CD4-positive, alpha-beta T cell treated with Interleukin-12 subunit alpha and Interleukin-12 subunit beta, for 1 hour (primary cell): ENCODE measurements at regions not wholly inside any gene's neighbourhood (a gene's known extent, or its start where the extent isn't known, plus 50 kb on each side); places are given as distances from the start of the nearest gene placed in this dataset.

ENCODE experiments used
- DNase-seq: peaks from one replicate; pipeline ENCODE4 v3.0.0-alpha.2; 2020

DNA sequence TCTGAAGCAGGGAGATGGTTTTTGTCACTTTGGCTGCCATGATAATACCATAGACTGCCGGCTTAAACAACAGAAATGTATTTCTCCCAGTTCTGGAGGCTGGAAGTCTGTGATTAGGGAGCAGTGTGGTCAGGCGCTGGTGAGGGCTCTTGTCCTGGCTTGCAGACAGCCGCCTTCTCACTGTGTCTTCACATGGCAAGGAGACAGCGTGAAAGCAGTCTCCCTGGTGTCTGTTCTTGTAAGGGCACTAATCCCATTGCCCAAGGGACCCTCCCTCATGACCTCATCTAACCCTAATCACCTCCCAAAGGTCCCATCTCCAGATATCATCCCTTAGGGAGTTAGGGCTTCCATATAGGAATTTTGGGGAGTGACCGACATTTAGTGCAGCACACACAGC, 167.0 kb downstream of the ENGASE start:
- DNase-seq = no peak

GRCh38 chr17:79239205-79239604, 164.6 kb downstream of the ENGASE start:
- no peak for DNase-seq

DNA sequence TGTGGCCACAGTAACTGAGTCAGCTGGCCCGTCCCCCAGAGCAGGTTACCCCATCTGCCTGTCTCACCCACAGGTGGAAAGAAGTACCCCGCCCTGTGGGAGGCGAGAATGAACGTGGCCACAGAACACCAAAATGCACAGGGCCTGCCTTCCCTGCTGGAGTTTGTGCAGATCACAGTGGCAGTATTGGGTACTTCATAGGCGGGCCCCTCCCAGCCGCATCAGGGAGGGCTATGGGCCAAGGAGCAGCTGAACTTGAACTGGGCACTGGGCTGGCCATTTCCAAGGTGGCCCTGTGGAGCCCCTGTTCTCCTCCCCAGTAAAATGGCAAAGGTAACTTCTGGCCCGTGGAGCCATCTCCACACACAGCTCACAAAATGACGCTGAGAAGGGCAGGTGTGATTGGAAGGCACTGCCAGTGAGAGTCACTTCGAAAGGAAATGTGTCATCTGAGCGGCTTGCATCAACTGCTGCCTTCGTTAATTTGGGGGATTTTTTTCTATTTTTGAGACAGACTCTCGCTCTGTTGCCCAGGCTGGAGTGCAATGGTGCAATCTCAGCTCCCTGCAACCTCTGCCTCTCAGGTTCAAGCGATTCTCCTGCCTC, 162.9 kb downstream of the ENGASE start:
- DNase-seq = no peak

GRCh38 chr17:79235808-79236207, 161.2 kb downstream of the ENGASE start:
- no peak for DNase-seq

DNA sequence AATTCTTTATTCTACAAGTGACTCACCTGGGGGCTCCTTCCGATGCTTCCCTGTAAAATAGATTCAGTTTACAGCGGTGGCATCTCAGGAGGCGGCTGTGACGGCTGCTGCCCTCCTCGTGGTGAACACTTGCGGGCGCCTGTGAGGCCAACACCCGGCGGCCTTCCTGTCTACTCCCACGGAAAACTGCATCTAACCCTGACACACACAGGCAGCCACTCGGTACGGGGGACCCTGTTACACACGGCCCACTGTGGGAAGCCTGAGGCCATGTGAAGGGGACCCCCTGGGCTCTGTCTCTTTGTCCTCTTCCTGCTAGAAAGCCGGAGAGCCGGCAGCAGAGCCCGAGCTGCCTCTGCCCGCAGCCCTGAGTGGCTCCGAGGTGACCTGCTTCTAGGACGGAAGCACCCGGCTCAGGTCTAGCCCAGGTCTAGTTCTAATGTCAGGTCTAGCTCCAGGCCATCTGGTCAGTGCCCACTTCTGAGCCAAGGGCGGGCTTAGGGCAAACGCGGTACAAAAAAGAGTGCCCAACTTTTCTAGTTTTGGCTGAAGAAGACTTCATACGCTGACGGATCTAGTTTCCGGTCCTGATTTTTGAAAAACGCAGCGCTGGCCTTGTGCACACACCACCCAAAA, 159.4 kb downstream of the ENGASE start:
- DNase-seq = no peak

DNA sequence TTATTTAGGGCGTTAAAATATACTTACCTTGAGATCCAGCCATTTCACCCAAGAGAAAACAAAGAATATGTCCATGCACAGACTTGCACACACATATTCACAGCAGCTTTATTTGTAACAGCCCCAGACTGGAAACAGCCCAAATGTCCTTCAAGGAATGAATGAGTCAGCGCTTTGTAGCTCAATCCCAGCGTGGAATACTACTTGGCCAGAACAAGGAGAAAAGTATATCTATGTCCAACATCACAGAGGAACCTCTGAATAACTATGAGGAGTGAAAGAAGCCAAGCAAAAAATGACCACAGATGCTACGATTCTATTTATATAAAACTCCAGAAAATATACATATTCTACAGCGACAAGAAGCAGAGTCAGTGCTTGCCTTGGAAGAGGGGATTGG, 158.3 kb downstream of the ENGASE start:
- DNase-seq = no peak

GRCh38 chr17:79231766-79232287, 157.2 kb downstream of the ENGASE start:
- no peak for DNase-seq

GRCh38 chr17:79230576-79230975, 156.0 kb downstream of the ENGASE start:
- DNase-seq = no peak

GRCh38 chr17:79226037-79226436, 151.4 kb downstream of the ENGASE start:
- DNase-seq = no peak

DNA sequence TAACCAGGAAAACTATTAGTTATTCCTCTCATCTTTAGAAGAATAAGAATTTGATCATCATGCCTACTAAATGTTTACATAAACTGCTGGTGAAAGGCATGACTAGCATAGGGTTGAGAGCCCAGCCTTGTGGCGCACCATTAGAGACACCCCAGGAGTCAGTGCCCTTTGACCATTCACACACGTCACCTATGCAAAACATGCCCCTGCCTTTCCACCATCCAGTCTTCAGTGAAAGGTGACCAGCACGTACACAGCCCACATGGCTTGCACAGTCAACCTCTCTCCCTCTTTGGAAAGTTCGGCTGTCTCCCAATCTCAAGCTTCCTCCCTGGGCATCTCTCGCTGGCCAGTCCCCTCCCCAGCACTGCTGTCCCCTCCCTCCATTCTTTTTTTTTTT, 150.3 kb downstream of the ENGASE start:
- DNase-seq = no peak

GRCh38 chr17:79224476-79224875, 149.9 kb downstream of the ENGASE start:
- no peak for DNase-seq

DNA sequence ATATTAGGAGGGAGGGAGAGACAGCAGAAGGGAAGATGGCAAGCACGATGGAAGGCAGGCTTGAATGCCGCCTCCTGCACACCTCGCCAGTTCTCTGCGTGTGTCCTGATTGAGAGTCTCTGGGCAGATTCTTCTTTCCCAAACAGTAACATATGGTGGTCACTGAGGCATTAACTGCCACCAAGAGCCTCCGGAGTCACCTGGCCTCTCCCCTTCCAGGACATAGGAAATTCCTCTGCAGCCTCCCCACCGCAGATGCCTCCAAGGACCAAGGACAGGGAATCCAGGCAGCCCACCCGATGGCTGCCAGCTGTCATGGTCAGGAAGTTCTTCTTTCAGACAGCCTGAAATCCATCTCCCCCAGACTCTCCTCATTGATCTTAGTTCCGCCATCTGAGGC, 149.3 kb downstream of the ENGASE start:
- no peak for DNase-seq

DNA sequence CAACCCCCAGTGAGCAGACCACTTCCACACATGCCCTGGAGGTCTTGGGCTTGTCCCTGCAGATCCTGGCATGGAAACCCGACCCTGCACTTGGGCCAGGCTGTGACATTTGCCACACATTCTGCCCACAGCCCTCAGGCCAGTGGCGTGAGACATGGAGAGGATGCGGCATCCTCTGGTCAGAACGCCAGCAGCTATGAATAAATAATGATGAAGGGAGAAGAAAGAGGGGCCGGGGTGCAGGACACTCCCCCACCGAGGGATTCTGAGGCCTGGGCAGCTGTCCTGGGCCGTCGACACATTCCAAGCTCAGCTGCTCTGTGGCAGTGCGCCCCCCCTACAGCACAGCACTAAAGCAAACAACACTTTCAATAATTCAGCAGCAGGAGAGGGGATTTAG, 148.8 kb downstream of the ENGASE start:
- DNase-seq = no peak

DNA sequence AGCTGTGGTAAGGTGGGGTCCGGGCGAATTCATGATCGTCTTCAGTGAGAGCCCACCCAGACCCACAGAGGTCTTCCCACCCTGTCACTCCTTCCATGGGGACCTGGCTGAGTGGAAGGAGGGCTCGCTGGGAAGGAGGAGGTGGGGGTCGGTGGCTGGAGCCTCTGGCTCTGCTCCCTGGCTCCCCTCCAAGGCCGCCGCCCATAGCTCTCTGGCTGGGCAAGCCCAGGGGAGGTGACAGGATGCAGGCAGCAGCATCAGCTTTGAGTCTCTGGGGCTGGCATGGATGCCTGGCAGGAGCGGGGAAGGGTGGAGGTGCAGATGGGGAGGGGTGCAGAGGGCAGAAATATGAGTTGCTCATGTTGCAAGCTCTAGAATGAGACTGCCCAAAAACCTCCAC, 147.0 kb downstream of the ENGASE start:
- no peak for DNase-seq

DNA sequence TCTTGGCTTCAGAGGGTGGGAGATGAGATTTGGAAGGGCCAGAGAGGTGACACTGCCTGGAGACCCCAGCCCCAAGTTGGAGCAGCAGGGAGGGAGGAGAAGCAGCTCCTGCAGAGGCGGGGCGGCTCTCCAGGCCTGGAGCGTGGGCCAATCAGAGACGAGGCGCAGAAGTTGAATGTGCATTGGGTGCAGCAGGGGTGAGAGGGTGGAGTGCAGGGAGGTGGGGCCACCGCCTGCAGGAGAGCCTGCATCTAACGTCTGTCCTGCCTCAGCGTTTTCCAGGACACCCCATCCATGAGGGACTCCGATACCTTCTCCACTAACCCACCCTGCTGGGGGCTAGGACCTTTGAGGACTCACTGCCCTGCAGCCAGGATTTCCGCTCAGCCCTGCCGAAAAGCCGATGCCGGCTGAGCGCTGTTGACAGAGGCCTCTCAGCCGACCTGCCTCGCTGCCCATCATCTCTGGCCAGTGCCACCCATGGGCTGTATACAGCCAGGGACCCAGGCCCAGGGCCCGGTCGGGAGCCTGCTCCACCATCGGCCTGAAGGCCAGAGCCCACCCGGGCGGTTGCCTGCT, 146.2 kb downstream of the ENGASE start:
- no peak for DNase-seq

GRCh38 chr17:79220201-79220712, 145.6 kb downstream of the ENGASE start:
- DNase-seq = no peak

GRCh38 chr17:79219208-79219935, 144.7 kb downstream of the ENGASE start:
- no peak for DNase-seq

GRCh38 chr17:79218825-79219200, 144.2 kb downstream of the ENGASE start:
- no peak for DNase-seq

GRCh38 chr17:79218175-79218824, 143.7 kb downstream of the ENGASE start:
- DNase-seq = no peak

DNA sequence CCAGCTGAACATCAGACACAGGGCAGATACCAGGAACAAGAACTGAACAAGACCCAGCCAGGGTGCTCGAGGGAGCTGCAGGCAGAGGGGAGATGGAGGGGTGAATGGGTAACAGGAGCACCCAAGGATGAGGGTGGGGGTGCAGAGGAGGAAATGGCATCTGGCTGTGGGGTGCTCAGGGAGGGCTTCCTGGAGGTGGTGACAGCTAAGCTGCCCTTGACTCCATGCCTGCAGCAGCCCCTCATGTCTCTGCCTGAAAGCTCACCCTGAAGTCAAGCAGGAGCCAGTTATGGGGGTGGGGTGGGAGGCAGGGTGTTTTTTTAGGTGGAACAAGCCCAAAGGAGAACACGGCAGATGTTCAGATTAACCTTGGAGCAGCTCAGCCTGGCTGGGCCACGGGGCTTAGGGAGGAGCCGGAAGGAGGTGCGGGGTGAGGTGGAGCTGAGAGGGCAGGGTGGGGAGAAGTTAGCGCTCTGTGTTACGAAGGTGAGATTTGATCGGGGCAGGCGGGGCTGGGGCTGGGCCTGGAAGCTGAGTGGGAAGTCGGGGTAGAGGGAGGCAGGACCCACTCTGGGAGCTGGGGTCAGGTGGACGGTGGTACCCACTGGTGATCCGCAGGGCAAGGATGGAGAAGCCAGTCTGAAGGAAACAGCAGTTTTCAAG, 143.0 kb downstream of the ENGASE start:
- DNase-seq = no peak

DNA sequence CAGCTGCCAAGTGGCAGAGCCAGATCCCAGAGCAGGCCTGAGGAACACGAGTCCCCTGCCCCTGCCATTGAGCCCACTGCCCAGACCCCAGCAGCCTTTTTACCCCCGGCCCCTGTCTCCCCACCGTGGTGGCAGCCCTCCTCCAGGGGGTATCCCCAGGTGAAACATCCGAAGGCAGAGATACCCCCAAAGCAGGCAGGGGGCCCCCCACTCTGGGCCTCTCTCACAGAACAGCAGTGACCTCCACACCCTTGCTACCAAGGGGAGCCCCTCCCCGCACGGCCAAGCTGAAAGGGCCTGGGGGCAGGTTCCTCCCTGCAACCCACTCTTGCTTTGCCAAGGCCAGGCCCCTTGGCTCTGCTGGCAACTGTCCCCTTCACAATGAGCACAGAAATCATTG, 142.2 kb downstream of the ENGASE start:
- DNase-seq = no peak

DNA sequence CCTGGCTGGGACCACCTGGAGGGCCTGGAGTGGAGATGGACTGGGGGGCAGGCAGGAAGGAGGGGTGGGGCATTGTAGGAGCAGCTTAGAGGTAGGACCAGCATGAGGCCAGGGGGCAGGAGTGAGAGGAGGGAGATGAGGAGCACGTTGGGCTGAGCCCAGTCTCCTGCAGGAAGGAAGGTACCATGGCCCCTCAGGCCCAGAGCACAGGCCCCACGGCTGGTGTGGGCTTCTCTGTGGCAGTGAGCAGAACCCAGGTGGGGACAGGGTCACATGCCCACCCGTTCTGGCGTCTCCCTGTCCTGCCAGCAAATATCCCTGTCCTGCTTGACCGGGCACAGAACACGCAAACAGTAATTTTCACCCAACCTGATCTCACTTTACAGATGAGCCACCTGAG, 141.8 kb downstream of the ENGASE start:
- no peak for DNase-seq

GRCh38 chr17:79215631-79216030, 141.0 kb downstream of the ENGASE start:
- DNase-seq = no peak
